GM23248 (cell line): ENCODE measurements at regions not wholly inside any gene's neighbourhood (a gene's known extent, or its start where the extent isn't known, plus 50 kb on each side); places are given as distances from the start of the nearest gene placed in this dataset.

Experiments used
- DNase-seq: peaks from one replicate; pipeline ENCODE4 v3.0.0-alpha.2; 2015
- H2AFZ ChIP-seq: fragments of 200-600 bp; sonication (generic); 2 replicates; pipeline ENCODE4 v1.6.1; 2016; ENCODE audit warnings: antibody characterized with exemption
- H3F3A ChIP-seq: fragments of 200-600 bp; sonication (generic); 2 replicates; pipeline ENCODE4 v1.6.1; 2016; ENCODE audit warnings: mild to moderate bottlenecking, antibody characterized with exemption, mixed run types; ENCODE audit not compliant: insufficient read depth
- H3K27ac ChIP-seq: fragments of 200-600 bp; sonication (generic); 2 replicates; pipeline ENCODE4 v1.5.1; 2016; ENCODE audit warnings: mild to moderate bottlenecking
- H3K27me3 ChIP-seq: fragments of 200-600 bp; sonication (generic); replicated peaks from 2 replicates; pipeline ENCODE4 v1.6.1; 2016; ENCODE audit warnings: mild to moderate bottlenecking; ENCODE audit not compliant: insufficient read depth
- H3K36me3 ChIP-seq: fragments of 200-600 bp; sonication (generic); 2 replicates; pipeline ENCODE4 v1.6.1; 2016; ENCODE audit warnings: low read depth, mild to moderate bottlenecking
- H3K4me1 ChIP-seq: fragments of 200-600 bp; sonication (generic); 2 replicates; pipeline ENCODE4 v1.6.1; 2016; ENCODE audit warnings: mild to moderate bottlenecking; ENCODE audit not compliant: insufficient read depth
- H3K4me2 ChIP-seq: fragments of 200-600 bp; sonication (generic); one replicate; pipeline ENCODE4 v1.6.1; 2016; ENCODE audit warnings: mild to moderate bottlenecking; ENCODE audit not compliant: unreplicated experiment
- H3K4me3 ChIP-seq: fragments of 200-600 bp; sonication (generic); 2 replicates; pipeline ENCODE4 v1.5.1; 2016; ENCODE audit warnings: mild to moderate bottlenecking
- H3K79me2 ChIP-seq: fragments of 200-600 bp; sonication (generic); 2 replicates; pipeline ENCODE4 v1.6.1; 2016; ENCODE audit warnings: mild to moderate bottlenecking; ENCODE audit not compliant: insufficient read depth
- H3K9ac ChIP-seq: fragments of 200-600 bp; sonication (generic); 2 replicates; pipeline ENCODE4 v1.6.1; 2016; ENCODE audit warnings: mild to moderate bottlenecking
- H3K9me2 ChIP-seq: fragments of 200-600 bp; sonication (generic); 2 replicates; pipeline ENCODE4 v1.6.1; 2016; ENCODE audit warnings: mixed run types, mild to moderate bottlenecking, moderate library complexity; ENCODE audit not compliant: insufficient read depth
- H3K9me3 ChIP-seq: fragments of 200-600 bp; sonication (generic); one replicate; pipeline ENCODE4 v1.6.1; 2017; ENCODE audit warnings: low read depth
- H4K20me1 ChIP-seq: fragments of 200-600 bp; sonication (generic); 2 replicates; pipeline ENCODE4 v1.6.0; 2016; ENCODE audit not compliant: insufficient read depth
- EZH2 ChIP-seq: fragments of 200-600 bp; sonication (generic); IDR thresholded peaks from 2 replicates; pipeline ENCODE4 v1.6.1; 2018; ENCODE audit warnings: antibody characterized with exemption, mild to moderate bottlenecking; ENCODE audit not compliant: insufficient read depth, poor library complexity, severe bottlenecking
- EZH2phosphoT487 ChIP-seq: fragments of 200-600 bp; sonication (generic); IDR thresholded peaks from 2 replicates; pipeline ENCODE4 v1.6.1; 2018; ENCODE audit warnings: antibody characterized with exemption, moderate library complexity, mild to moderate bottlenecking, low read depth; ENCODE audit not compliant: insufficient read depth
- WGBS, 2 experiments: methylation state at CpG; one replicate each; pipeline ENCODE4 v1.1.6; 2015 to 2017; ENCODE audit warnings: low lambda C conversion rate in 2 of 2, low coverage in 1 of 2; ENCODE audit errors: missing lambda C conversion rate in 2 of 2; 5-methylcytosine and 5-hydroxymethylcytosine counted together
- in situ Hi-C: fragments of 300-500 bp; cut with MboI; formaldehyde crosslinking; loops from 2 replicates; pipeline ENCODE4 v1.15.0; 2020

DNA sequence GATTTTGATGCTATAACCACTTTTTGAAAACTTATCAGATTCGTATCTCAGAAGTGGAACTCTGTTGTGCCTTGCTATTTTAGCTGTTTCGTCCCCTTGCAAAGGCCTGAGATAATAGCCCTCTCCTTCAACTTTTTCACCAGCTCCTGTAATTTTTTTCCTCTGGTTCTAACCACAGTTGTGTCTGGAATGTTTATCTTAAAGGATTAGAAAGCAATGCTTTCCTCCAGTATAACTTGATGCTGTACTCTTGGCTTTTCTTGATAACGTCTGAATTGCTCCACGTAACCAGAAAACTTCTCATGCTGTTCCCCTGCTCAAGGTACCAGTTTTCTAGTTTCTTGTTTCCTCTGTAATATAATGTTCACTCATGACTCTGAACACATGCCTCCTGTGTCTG lies 209.4 kb downstream of the DTWD2 start:
- Histone ChIP-seq H3K36me3 (no peaks in the 10 kb centered on the region), H3K9ac (no peak overlapping the region), H3K27me3 (no peaks in the 10 kb centered on the region), H3K79me2 (no peaks in the 10 kb centered on the region), H3K4me3 (no peak overlapping the region), H4K20me1 (no peaks in the 10 kb centered on the region), H3K27ac (no peak overlapping the region), H3K9me2 (no peaks in the 10 kb centered on the region), H3K9me3 (no peaks in the 10 kb centered on the region), H3K4me1 (no peaks in the 10 kb centered on the region), H2AFZ (no peak overlapping the region), H3F3A (no peaks in the 10 kb centered on the region), H3K4me2 (no peak overlapping the region)
- no peak for DNase-seq
- in situ Hi-C loops, result no loop called here
- 54 to 64% methylated on average over 4 of the region's 4 CpGs for WGBS, 2 experiments
- no peak for TF ChIP-seq EZH2phosphoT487
- TF ChIP-seq EZH2, result no peak

DNA sequence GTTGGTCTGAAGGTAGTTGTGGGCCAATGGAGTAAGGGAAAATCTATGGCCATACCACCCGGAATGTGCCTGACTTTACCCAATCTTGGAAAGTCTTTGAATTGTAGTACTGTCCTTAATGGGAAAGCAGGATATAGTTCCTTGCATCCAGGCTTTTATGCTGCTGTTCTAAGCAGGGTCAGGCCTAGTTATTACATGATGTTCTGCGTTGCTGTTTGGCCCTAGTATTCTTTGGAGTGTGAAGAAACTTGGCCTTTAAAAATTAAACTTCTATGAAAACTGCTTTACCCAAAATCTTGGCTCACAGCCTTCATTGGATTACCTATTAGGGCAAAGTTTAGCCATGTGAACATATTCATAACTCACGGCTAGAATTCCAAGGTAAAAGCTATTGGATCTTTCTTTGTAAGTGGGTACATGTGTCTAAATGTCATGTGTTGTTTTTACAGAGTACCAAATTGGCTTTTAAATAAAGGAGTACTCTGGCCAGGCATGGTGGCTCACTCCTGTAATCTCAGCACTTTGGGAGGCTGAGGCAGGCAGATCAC lies 211.1 kb downstream of the DTWD2 start:
- H3K27me3 ChIP-seq, result no peaks in the 10 kb centered on the region
- in situ Hi-C loops, result no loop called here
- 35 to 41% methylated on average over 3 of the region's 3 CpGs for WGBS, 2 experiments
- H3K9me2 ChIP-seq, result no peaks in the 10 kb centered on the region
- H2AFZ ChIP-seq, result no peak overlapping the region
- no peaks in the 10 kb centered on the region for H3K4me1 ChIP-seq
- TF ChIP-seq EZH2phosphoT487, result no peak
- no peak for TF ChIP-seq EZH2
- H3K4me3 ChIP-seq, result no peak overlapping the region
- no peak overlapping the region for H3K4me2 ChIP-seq
- no peaks in the 10 kb centered on the region for H3K79me2 ChIP-seq
- no peaks in the 10 kb centered on the region for H3F3A ChIP-seq
- H3K36me3 ChIP-seq, result no peaks in the 10 kb centered on the region
- no peaks in the 10 kb centered on the region for H4K20me1 ChIP-seq
- DNase-seq, result no peak
- H3K9me3 ChIP-seq, result no peaks in the 10 kb centered on the region
- no peak overlapping the region for H3K9ac ChIP-seq
- H3K27ac ChIP-seq, result no peak overlapping the region

DNA sequence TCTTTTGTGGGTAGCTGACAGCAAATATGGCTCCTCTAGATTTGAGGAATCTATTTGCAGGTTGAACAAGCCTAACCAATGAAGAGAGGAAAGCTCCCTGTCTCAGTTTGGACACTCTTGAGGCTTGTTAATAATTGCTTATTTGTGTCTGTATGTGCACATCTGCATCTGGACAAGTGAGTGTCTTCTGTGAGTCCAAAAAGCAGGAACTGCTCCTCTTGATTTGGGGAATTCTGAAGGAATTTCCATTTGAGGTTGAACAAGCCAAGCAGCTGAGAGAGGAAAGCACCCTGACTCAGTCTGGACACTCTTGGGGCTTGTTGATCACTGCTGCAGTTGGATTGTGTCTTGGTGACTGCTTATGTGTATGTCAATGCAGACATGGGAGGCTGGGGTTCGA lies 211.6 kb downstream of the DTWD2 start:
- in situ Hi-C loops, result no loop called here
- DNase-seq, result no peak
- no peaks in the 10 kb centered on the region for H3F3A ChIP-seq

DNA sequence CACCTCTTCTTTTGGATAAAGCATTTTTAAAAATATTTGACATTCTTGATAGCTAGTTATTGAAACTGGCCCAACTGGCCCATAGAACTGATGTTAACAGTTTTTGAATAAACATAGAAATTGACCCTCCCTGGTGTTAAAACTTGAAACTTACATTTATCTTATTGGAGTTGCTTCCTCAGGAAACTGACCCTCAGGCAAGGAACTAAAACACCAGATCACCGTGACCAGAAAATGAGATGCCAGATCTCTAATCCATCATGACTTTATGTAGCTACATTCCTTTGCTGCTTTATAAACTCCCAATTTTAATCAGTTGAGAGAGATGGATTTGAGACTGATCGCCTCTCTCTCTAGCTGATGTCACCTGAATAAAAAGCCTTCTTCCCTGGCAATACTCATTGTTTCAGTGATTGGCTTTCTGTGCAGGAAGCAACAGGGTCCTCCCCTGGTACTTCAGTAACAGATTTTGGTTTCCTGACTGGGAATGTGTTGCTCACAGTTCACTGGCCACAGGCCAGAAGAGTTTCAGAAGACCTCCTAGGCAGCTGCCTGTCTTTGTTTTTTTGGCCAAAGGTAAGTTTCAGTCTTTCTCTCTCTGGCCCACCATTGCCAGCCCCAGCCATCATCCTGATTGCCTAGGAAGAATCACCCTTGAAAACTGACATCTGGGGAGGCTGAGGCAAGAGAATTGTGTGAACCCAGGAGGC lies 212.4 kb downstream of the DTWD2 start:
- H2AFZ ChIP-seq, result no peak overlapping the region
- no peaks in the 10 kb centered on the region for H3K9me2 ChIP-seq
- in situ Hi-C loops, result no loop called here
- H3K9ac ChIP-seq, result no peak overlapping the region
- no peaks in the 10 kb centered on the region for H4K20me1 ChIP-seq
- 74 to 84% methylated on average over 2 of the region's 2 CpGs for WGBS, 2 experiments
- H3F3A ChIP-seq, result no peaks in the 10 kb centered on the region
- no peaks in the 10 kb centered on the region for H3K79me2 ChIP-seq
- DNase-seq, result no peak
- no peaks in the 10 kb centered on the region for H3K27me3 ChIP-seq
- H3K9me3 ChIP-seq, result no peaks in the 10 kb centered on the region
- no peak overlapping the region for H3K4me2 ChIP-seq
- H3K4me3 ChIP-seq, result no peak overlapping the region
- no peaks in the 10 kb centered on the region for H3K4me1 ChIP-seq
- no peak for TF ChIP-seq EZH2phosphoT487
- TF ChIP-seq EZH2, result no peak
- H3K27ac ChIP-seq, result no peak overlapping the region
- H3K36me3 ChIP-seq, result no peaks in the 10 kb centered on the region

More for the DNA sequence above, 211.6 kb downstream of the DTWD2 start:
- H3K4me3 ChIP-seq, result no peak overlapping the region
- no peak overlapping the region for H3K27ac ChIP-seq
- WGBS, 2 experiments, result 29 to 38% methylated on average over 1 of the region's 1 CpG
- no peaks in the 10 kb centered on the region for H3K36me3 ChIP-seq
- H3K9ac ChIP-seq, result no peak overlapping the region
- H2AFZ ChIP-seq, result no peak overlapping the region
- H4K20me1 ChIP-seq, result no peaks in the 10 kb centered on the region
- H3K4me2 ChIP-seq, result no peak overlapping the region
- TF ChIP-seq EZH2phosphoT487 (no peak), EZH2 (no peak)
- H3K9me3 ChIP-seq, result no peaks in the 10 kb centered on the region
- H3K9me2 ChIP-seq, result no peaks in the 10 kb centered on the region
- no peaks in the 10 kb centered on the region for H3K27me3 ChIP-seq
- no peaks in the 10 kb centered on the region for H3K79me2 ChIP-seq
- no peaks in the 10 kb centered on the region for H3K4me1 ChIP-seq
